A673 (cell line): ENCODE measurements at regions not wholly inside any gene's neighbourhood (a gene's known extent, or its start where the extent isn't known, plus 50 kb on each side); places are given as distances from the start of the nearest gene placed in this dataset.

Experiments used
- CTCF ChIP-seq: fragments of 300-800, 200-600 bp; sonication (generic); conservative IDR thresholded peaks from 2 replicates; pipeline ENCODE4 v1.5.1; 2017; ENCODE audit warnings: low read depth, mild to moderate bottlenecking, antibody characterized with exemption, low read length, moderate library complexity, mixed read lengths
- EZH2 ChIP-seq: fragments of 200-600 bp; sonication (generic); IDR thresholded peaks from 2 replicates; pipeline ENCODE4 v1.6.1; 2017; ENCODE audit warnings: borderline replicate concordance, low read depth, mild to moderate bottlenecking, mixed read lengths, antibody characterized with exemption, low read length; ENCODE audit not compliant: poor library complexity, severe bottlenecking

GRCh38 chr10:6737758-6738111 is 157.7 kb upstream of the PRKCQ start:
- TF ChIP-seq CTCF (no peak), EZH2 (no peak)
